HG02852 (cell line): ENCODE measurements at regions not wholly inside any gene's neighbourhood (a gene's known extent, or its start where the extent isn't known, plus 50 kb on each side); places are given as distances from the start of the nearest gene placed in this dataset.

Experiments
- ATAC-seq: cut with Tn5 transposase; IDR thresholded peaks from one replicate; pipeline ENCODE4 v1.9.1; 2021; ENCODE audit warnings: mild to moderate bottlenecking, moderate library complexity; ENCODE audit not compliant: unreplicated experiment

DNA sequence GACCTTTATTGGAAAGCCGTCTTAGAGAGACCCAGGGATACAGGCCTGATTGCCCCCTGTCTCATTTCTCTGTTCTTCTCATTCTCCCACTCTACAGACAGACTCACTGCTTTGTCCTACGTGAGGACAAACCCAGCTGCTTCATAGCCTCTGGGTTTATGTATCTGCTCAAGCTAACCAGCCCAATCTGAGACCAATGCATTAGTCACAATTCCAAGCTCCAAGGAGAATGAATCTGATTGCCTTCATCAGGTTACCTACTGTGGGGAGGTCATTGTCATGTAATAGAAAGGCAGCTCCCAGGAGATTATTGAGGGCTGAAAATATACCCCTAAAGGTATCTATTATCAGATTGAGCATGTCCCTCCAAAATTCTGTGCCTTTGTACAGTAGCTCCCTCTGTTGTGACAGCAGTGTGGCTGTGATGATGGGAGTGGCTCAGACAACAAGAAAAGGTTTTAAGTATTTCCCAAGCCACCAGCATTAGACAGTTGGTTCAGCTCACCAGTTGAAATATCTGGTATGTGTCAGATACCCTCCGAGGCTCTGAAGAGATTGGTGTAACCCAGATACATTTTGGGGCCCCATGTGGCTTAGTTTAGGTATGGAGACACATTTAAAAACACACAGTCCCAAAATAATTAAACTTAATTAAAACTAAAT is 123.1 kb upstream of the EEPD1 start:
- no peak for ATAC-seq

DNA sequence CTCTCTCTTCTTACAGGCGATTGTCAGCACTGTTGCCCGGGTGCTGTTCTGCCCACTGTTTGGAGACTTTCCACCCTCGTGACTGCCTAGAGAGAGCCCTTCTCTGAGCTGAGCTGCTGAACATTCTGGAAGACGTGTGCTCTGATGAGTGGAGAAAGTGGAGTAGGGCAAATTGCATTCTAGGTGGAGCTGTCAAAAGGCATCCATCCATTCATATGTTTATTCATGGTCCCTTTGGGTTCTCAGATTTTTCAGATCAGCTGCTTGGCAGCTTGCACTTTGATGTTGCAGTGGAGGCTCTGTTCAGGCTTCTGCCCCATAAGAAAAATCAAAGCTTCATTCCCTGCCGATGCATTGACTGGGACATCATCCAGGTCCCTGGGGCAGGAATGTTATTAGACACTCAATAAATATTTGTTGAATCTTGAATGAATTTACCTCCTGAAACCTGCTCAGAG is 120.7 kb upstream of the EEPD1 start:
- ATAC-seq: no peak

- no peak for ATAC-seq
Observed at GRCh38 chr7:36034020-36034419, 119.0 kb upstream of the EEPD1 start.

DNA sequence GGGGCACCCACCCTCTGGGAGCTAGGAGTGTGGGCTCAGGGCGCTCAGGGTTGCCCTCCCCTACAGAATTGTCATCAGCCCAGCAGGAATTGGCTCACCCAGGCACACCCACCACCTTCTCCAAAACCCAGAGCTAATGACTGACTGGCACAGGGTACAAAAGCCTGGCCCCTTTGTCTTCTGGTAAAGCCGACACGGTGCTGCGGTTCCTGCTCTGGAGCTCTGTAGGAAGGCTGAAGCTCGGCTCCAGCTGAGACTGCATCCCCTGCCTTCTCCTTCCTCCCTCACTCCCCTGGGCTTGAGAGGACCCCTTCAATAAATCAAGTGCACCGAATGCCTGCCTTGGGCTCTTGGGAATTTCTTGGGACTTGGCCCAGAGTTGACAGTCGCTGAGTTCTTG is 117.9 kb upstream of the EEPD1 start:
- ATAC-seq: no peak

DNA sequence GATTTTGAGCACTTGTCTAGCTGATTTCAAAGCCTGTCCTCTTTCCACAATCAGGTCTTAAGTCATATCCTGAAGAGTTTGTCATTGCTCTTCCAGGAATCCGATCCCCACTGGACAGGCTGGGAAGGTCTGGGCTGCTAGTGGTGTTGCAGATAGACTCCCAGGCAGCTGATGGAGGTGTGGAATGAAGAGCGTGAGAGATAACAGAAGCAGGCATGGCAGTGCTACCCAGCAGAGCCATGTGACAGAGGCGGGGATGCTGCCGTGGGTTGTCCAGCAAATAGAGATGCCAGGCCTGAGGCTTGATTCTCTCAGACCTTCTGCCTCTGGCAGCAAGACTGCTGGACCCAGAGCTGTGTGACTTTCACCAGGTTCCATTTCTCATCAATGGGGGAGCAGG is 116.5 kb upstream of the EEPD1 start:
- no peak for ATAC-seq

- no peak for ATAC-seq
Observed at GRCh38 chr7:36037121-36037662, 115.9 kb upstream of the EEPD1 start.

DNA sequence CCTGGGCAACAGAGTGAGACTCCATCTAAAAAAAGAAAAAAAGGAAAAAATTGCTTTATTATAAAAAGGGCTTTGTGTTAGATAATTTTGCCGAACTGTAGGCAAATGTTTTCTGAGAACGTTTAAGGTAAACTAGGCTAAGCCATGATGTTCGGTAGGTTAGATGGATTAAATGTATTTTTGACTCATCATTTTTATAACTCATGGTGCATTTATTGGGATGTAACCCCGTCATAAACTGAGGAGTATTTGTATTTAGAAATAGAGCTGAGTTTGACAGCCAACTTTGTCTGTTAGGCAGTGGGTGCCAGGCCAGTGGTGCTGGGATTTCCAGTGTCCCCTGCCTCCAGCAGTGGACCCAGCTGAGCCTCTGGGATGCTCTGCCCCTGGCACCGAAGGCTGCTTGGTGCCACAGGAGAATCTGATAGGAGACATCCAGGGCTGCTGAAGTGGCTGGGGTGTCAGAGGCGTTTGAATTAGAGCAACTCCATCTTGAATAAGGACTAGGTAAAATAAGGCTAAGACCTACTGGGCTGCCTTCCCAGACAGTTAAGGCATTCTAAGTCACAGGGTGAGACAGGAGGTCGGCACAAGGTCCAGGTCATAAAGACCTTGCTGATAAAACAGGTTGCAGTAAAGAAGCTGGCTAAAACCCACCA is 114.9 kb upstream of the EEPD1 start:
- ATAC-seq: no peak

DNA sequence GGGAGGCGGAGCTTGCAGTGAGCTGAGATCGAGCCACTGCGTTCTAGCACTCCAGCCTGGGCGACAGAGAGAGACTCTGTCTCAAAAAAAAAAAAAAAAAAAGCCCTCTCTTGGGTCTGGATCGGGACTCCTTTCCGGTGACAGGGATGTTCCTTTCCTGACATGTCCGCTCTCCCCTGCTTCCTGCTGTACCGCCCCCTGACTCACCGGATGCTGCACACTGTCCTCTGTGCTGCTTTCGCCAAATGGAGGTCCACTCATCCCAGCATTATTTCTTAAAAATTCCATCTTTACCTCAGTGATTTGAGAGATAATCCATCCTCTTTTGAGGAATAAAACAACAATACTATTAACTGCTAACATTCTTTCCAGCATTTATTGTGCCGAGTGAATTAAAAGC is 113.8 kb upstream of the EEPD1 start:
- ATAC-seq: no peak

DNA sequence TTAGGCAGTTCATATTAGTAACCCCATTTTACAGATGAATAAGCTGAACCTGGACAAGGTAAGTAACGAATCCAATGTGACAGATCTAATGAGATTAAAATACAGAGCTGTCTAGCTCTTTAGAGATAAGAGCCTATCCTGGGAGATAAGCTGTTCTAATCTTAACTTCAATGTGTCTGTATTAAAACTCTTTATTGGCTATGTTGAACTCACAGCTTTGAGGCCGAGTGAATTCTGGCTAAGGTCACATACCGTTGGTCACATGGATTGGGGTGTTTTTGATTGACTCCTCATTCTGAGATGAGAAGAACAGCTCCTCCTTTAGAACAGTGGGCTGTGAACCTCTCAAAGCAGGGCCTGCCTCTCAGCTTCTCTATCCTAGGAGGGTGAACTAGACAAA is 113.4 kb upstream of the EEPD1 start:
- ATAC-seq: no peak

DNA sequence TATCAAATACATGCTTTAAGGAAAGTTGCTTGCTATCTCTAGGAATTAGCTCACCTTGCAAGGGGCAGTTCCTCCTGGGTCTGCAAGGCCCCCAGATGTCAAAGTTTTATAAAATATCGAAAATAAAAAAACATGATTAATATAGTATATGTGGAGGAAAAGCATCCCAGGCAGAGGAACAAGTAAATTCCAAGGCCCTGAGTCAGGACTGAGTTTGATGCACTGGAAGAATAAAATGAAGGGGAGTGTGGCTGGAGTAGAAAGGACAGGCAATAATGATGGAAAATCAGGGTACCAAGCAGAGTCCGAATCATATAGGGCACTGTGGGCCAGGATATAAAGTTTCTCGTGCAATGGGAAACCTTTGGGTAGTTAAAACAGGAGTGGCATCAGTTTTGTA is 112.4 kb upstream of the EEPD1 start:
- no peak for ATAC-seq

DNA sequence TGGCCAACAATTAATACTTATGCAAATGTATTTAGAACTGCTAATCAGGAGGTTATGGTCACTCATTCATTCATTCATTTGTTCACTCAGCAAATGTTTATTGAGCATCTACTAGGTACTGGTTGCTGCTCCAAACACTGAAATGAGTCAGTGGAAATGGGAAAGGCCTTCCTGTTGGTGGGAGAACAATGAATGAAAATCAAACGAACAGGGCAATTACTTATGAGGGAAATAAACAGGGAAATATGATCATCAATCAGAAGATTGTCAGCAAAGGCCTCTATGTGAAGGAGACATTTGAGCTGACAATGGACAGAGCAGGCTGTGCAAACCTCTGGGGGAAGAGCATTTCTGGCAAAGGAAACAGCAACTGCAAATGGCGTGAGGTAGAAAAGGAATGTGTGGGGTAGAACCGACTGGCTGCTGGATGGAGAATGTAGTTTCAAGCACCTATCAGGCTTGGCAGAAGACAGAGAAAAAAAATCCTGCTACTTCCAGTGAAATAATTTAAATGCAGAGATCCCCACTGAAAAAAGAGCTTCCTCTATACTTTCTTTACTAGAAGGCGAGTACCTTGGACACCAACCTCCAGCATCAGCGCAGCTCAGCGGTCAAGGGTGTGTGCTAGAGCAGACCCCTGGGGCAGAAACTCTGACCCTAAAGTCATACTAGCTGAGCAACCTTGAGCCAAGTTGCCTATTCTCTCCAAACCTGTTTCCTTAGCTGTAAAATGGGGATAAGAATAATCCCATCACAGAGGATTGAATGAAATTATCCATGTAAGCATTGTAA is 108.8 kb upstream of the EEPD1 start:
- no peak for ATAC-seq

DNA sequence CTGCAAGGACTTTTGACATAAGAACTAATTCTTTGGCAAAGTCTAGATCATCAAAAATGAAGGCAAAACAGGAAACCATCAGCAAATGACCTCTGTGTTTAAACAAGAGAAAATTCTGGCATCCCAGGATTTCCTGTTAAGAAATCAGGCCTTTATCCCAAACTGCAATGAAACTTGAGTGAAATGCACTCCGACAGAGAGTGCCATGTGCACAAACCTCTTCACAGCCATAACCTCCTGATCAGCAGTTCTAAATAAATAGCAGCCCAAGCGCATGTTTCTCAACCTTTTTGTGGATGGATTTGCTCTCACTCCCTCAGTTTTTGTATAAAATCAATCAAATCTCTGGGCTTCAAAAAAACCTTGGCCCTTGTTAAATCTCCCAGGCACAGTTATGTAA is 107.7 kb upstream of the EEPD1 start:
- no peak for ATAC-seq

DNA sequence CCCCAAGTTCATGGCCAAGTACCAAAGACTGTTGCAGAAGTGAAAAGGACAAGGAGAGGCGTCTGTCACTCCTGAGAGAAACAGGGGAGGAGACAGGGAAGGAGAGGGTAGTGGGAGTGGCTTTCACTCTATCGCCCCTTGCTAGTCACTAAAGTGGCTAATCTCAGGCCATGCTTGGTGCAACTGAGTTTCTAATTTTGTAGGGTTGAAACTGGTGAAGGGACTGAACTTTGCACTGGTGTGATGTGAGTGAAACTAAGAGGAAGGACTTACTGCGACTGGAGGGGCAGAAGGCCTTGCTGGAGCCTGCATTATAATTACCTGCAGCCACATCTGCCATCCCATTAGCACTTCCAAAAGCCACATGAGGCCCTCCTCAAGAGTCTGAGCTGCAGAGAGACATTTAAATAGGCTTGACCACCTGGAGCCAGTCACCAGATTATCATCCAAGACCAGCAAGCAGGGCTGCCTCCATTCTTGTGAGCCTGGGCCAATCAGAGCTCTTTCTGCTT is 107.2 kb upstream of the EEPD1 start:
- no peak for ATAC-seq

DNA sequence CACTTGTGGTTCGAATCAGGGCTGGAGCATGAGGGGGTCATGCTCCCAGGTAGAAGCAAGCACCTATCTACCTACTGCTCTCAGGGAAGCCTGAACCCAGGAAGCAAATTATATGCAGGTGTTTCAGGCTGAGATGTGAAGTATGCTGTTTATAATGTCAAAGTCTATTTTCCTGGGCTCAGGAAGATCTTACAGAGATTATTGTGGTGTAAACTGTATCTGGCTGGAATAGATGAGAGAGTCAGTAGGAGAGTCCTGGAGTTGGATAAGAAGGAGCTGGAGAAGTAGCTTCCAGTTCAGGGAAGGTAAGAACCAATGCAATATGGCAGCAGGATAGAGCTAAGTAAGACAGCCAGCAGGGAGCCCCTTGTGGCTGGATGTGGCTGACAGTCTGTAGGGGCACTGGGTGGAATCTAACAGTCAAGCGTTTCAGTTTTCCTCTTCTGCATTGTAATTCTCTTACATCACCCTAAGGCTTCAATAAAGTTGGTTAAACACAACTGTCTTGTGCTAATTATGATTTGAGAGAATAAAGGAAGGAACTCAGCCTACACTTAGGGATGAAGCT is 105.9 kb upstream of the EEPD1 start:
- no peak for ATAC-seq

- no peak for ATAC-seq
Observed at GRCh38 chr7:36048141-36048901, 104.7 kb upstream of the EEPD1 start.

DNA sequence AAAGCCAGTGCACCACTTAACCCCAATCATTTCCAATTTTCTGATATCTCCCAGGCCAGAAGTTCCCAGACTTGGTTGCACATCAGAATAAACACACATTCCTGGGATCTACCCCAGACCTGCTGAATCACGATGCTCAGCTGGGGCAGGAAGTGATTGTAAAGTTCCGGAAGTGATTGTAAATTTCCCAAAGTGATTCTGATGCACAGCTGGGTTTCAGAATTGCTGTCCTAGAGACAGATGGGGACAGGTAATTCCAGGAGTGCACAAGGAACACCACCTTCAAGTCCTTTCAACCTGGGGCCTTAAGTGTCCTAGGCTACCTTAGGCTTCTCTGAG is 104.2 kb upstream of the EEPD1 start:
- no peak for ATAC-seq

GRCh38 chr7:36051501-36051900 is 101.6 kb upstream of the EEPD1 start:
- ATAC-seq: no peak

- ATAC-seq: no peak
Observed at GRCh38 chr7:36053589-36053988, 99.5 kb upstream of the EEPD1 start.

- no peak for ATAC-seq
Observed at GRCh38 chr7:36054637-36055036, 98.4 kb upstream of the EEPD1 start.

- no peak for ATAC-seq
Observed at GRCh38 chr7:36055207-36055606, 97.8 kb upstream of the EEPD1 start.

GRCh38 chr7:36057323-36057722 is 95.7 kb upstream of the EEPD1 start:
- peak; percentile 64 for ATAC-seq
